HUES64 (cell line): ENCODE measurements at regions not wholly inside any gene's neighbourhood (a gene's known extent, or its start where the extent isn't known, plus 50 kb on each side); places are given as distances from the start of the nearest gene placed in this dataset.

Experiments used
- H3K27ac ChIP-seq: 2 replicates; pipeline ENCODE4 v1.7.0; 2013; ENCODE audit warnings: low read depth, low read length, inconsistent platforms
- H3K27me3 ChIP-seq: 2 replicates; pipeline ENCODE4 v1.6.1; 2013; ENCODE audit warnings: mild to moderate bottlenecking, low read length; ENCODE audit not compliant: insufficient read depth
- H3K36me3 ChIP-seq: 2 replicates; pipeline ENCODE4 v1.6.1; 2013; ENCODE audit warnings: mild to moderate bottlenecking, low read length; ENCODE audit not compliant: insufficient read depth
- H3K4me1 ChIP-seq: 2 replicates; pipeline ENCODE4 v1.6.1; 2013; ENCODE audit warnings: mild to moderate bottlenecking, low read length, moderate library complexity; ENCODE audit not compliant: insufficient read depth
- H3K4me3 ChIP-seq: 2 replicates; pipeline ENCODE4 v1.5.1; 2013; ENCODE audit warnings: mild to moderate bottlenecking, low read length, moderate library complexity
- H3K9ac ChIP-seq: 2 replicates; pipeline ENCODE4 v1.6.1; 2013; ENCODE audit warnings: mild to moderate bottlenecking, low read depth, low read length
- H3K9me3 ChIP-seq: 2 replicates; pipeline ENCODE4 v1.6.1; 2013; ENCODE audit warnings: low read depth, low read length; ENCODE audit not compliant: insufficient read depth
- WGBS: fragments of 150-250, 120-280 bp; methylation state at CpG from one replicate; pipeline ENCODE4 v1.1.7; 2013; ENCODE audit warnings: missing lambda C conversion rate; 5-methylcytosine and 5-hydroxymethylcytosine counted together

DNA sequence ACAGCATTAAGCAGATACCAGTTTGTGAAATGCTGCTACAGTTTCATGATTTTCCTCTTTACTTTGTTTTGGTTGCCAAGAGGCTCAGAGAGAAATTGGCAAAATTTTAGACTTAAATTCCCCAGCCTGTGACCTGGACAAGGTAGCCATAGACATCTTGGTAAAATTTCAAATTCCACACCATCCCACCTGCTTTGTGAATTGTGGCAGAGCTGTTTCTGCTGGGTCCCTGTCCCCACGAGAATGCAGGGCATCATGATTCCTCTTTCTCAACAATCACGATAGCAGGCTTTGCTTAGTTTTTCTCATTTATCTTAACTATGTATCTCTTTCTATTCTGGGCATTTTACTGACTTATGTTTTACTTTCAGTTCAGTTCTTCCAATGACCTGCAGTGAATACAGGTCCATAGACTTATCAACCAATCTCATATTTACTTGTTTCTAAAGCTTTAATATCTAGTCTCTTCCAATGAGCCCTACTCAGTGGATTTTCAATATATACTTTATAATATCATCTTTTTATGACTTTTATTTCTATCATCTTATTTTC lies 351.6 kb downstream of the SOCS6 start:
- no peak overlapping the region for H3K4me3 ChIP-seq
- 73% methylated on average over 2 of the region's 2 CpGs for WGBS
- no peak overlapping the region for H3K27ac ChIP-seq
- H3K4me1 ChIP-seq: no peaks in the 10 kb centered on the region
- H3K9me3 ChIP-seq: peaks cover 90% of the 10 kb centered on the region
- no peaks in the 10 kb centered on the region for H3K36me3 ChIP-seq
- no peaks in the 10 kb centered on the region for H3K27me3 ChIP-seq
- H3K9ac ChIP-seq: no peak overlapping the region

DNA sequence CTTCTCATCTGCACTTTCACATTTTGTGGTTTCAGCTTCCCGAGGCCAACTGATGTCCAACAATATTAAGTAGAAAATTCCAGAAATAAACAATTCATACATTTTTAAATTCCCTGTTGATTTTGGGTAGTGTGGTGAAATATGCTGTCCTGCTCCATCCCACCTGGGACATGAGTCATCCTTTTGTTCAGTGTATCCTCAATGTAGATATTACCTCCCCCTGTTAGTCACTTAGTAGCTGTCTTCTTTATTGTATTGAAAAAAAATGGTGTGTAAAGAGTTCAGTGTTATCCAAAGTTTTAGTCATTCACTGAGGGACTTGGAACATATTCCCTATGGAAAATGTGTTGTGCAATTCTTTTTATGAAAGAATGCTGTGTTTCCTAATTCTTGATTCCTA lies 348.1 kb downstream of the SOCS6 start:
- Histone ChIP-seq H3K36me3 (no peaks in the 10 kb centered on the region), H3K27ac (no peak overlapping the region), H3K9ac (no peak overlapping the region), H3K4me1 (no peaks in the 10 kb centered on the region), H3K4me3 (no peak overlapping the region), H3K27me3 (no peaks in the 10 kb centered on the region), H3K9me3 (peaks cover 89% of the 10 kb centered on the region)
- 100% methylated on average over 1 of the region's 1 CpG for WGBS

DNA sequence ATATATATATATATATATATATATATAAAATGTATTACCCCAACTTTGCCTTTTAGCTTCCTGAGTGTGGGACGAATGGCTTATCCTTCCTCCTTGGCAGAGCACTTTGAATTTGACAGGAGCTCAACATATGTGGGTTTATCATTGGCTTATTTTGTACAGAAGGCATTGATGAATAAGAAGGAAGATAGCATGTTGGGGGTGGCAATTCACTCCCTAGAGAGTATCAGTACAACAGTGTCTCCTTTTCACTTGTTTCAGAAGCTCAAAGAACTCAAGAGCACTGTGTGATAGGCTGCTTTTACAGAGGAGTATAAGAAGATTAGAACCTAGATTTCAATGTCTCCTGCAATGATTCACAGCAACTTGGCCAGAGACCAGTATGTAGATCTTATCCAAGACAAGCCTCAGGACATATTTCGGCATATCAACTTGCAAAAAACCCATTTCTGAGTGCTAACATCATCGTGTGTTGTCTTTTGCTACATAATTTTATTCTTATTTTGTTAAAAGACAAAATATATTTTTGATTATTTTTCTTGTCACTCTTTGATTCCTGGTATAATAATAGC lies 345.8 kb downstream of the SOCS6 start:
- H3K27me3 ChIP-seq: no peaks in the 10 kb centered on the region
- H3K9me3 ChIP-seq: peaks cover 86% of the 10 kb centered on the region
- H3K4me1 ChIP-seq: no peaks in the 10 kb centered on the region
- H3K9ac ChIP-seq: no peak overlapping the region
- H3K4me3 ChIP-seq: no peak overlapping the region
- no peak overlapping the region for H3K27ac ChIP-seq
- H3K36me3 ChIP-seq: no peaks in the 10 kb centered on the region
- 76% methylated on average over 2 of the region's 3 CpGs for WGBS

DNA sequence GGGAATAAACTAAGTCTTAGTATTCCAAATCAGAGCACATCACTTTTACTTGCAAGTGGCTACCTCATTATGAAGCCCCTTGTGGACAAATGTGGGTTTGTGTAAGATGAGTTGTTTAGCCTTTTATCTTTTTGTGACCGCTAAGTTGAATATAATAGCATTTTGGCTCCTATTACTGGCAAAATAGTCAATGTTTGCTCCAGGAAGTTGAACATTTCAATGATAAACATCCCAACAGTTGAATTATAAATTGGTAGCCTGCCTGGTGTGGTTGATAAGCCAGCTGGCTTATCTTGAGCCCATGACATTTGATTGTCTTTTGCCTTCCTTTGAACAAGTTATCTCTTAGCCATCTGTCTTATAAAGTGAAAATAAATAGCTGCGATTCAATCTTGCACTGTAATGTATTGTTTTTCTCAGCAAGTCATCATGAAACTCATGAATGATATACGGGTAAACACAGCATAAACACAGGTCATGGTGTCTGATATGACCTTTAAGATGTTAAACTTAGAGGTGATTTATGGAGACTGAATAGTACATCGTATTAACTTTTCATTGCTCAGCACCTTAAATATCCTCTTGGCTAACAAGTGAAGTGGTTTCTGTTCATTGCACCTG lies 338.4 kb downstream of the SOCS6 start:
- WGBS: 95% methylated on average over 3 of the region's 4 CpGs
- H3K4me1 ChIP-seq: no peaks in the 10 kb centered on the region

DNA sequence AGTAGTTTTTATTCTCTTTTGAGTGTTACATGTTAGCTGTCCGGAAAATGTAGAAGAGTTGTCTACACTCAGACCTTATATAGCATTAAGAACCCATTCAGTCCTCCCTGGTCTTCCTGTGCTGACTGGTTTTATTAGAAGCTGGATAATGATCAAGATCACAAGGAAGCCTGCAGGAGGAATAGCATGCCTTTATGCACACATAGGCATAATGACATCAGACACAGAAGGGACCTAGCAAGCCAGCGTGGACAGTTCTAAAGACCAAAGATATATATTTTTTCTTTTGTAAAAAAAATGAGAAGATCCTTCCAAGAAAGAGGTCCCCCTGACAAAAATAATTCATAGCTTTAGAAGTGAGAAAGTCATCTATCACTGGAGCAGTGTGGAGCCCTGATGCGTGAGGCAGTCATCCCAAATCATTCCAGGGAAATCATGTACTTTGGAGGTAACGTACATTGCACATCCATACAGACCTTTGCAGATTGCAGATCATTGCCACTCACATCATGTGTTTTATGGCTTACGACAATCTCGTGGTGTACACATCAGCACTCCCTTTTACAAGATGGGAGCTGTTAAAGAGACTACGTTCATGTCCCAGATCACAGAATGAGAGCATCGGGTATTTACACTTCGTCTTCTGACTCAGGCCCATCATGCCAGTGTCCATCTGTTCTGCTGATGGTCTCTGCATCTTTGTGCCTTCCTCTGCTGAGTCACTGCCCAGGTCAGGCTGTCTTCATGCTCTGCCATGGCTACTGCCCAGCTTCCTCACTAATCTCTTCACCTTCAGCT lies 334.0 kb downstream of the SOCS6 start:
- H3K4me1 ChIP-seq: no peaks in the 10 kb centered on the region
- H3K36me3 ChIP-seq: no peaks in the 10 kb centered on the region
- H3K9me3 ChIP-seq: peaks cover 91% of the 10 kb centered on the region
- no peaks in the 10 kb centered on the region for H3K27me3 ChIP-seq
- H3K4me3 ChIP-seq: no peak overlapping the region
- 85% methylated on average over 7 of the region's 9 CpGs for WGBS
- no peak overlapping the region for H3K9ac ChIP-seq
- H3K27ac ChIP-seq: no peak overlapping the region

More for the DNA sequence above, 338.4 kb downstream of the SOCS6 start:
- Histone ChIP-seq H3K36me3 (no peaks in the 10 kb centered on the region), H3K27me3 (no peaks in the 10 kb centered on the region), H3K4me3 (no peak overlapping the region), H3K9ac (no peak overlapping the region), H3K9me3 (peaks cover 81% of the 10 kb centered on the region), H3K27ac (no peak overlapping the region)

DNA sequence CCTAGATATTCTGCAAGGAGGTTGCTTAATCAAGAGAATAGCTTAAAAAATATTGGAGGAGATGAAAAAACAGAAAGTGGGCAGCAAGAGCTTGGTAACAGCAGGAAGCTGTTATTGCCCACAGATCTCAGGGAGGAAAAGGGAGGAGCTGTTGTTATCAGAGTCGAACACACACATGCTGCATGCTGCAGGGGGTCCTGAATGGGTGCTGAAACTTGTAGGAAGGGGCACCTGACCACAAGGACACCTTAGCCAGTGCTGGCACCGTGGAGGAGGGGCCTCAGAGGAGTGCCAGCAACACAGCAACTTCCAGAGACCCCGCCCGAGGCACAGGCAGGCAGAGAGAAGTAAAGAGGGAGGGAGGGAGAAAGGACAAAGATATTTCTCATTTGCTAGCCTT lies 332.9 kb downstream of the SOCS6 start:
- no peaks in the 10 kb centered on the region for H3K4me1 ChIP-seq
- H3K9me3 ChIP-seq: peaks cover 91% of the 10 kb centered on the region
- 50% methylated on average over 4 of the region's 4 CpGs for WGBS
- H3K36me3 ChIP-seq: no peaks in the 10 kb centered on the region
- no peak overlapping the region for H3K4me3 ChIP-seq
- H3K27ac ChIP-seq: no peak overlapping the region
- H3K27me3 ChIP-seq: no peaks in the 10 kb centered on the region
- no peak overlapping the region for H3K9ac ChIP-seq

DNA sequence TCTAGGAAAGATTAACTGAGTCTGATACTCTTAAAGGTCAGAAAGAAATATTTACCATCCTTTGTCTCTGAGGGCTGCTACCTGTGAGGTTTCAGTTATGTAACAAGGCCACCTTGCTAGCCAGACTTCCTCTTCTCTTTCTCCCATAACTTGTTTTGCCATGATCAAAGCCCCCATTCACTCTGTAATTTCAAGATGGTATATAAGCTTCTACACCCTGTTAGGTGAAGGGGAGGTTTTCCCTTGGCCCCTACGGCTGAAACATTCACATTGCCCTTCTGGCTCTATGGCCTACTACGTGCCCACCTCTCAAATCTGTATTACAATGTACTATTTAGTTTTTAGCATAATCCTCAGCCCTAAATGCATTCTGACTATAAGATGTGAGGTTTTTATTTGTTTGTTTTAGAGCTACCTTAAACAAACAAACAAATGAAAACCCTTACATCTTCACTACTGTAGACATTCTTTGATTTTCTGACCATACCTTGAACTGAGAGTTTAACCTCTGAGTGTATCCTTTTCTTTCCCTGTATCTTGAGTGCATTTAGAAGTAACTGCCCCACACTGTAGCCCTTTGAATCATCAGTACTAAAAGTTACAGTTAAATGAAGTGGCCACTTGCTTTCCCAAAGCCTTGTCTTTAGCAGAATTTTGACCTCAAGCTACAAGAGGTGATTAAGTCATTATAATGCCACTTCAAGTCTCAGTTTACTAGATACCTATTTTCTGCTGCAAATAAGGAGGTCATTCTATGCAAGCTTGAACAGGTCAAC lies 332.2 kb downstream of the SOCS6 start:
- Histone ChIP-seq H3K4me1 (no peaks in the 10 kb centered on the region), H3K27me3 (no peaks in the 10 kb centered on the region), H3K36me3 (no peaks in the 10 kb centered on the region), H3K9me3 (peaks cover 91% of the 10 kb centered on the region), H3K27ac (no peak overlapping the region), H3K4me3 (no peak overlapping the region), H3K9ac (no peak overlapping the region)
- no CpG with 5 or more reads among the region's 2 CpGs for WGBS

DNA sequence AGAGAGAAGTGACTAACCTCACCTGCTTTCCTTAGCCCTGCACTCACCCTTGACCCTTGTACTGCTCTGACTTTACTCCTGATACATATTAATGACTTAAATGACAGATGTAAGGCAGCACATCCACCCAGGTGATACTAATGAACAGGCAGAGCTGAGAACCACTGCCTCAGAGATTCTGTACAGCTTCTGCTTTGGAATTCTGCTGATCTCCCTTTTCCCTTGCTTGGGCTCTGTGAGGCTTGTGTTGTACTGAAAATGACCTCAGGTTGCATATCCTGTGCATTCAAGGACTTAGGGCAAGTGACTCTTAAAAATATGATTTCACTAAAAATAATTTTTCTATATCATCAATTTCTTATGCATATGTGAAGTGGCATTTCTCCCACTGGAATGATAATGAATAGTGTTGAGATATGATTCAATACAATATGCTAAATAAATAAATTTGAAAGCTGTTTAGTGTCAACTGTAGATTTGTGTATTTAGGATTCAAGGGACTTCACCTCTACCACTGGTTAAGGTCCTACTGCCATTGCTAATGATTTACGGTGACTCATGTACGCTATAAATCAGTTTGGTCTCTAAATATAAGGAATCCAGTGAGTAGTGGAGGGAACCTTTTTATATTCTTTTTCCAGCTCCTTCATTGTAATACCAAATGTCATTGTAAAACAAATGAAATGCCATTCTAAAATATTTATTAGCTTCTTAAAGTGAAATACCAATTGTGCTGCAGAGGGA lies 328.3 kb downstream of the SOCS6 start:
- no peaks in the 10 kb centered on the region for H3K36me3 ChIP-seq
- H3K9ac ChIP-seq: no peak overlapping the region
- H3K27me3 ChIP-seq: no peaks in the 10 kb centered on the region
- 100% methylated on average over 2 of the region's 2 CpGs for WGBS
- H3K9me3 ChIP-seq: peaks cover 90% of the 10 kb centered on the region
- no peak overlapping the region for H3K27ac ChIP-seq
- no peak overlapping the region for H3K4me3 ChIP-seq
- H3K4me1 ChIP-seq: no peaks in the 10 kb centered on the region

DNA sequence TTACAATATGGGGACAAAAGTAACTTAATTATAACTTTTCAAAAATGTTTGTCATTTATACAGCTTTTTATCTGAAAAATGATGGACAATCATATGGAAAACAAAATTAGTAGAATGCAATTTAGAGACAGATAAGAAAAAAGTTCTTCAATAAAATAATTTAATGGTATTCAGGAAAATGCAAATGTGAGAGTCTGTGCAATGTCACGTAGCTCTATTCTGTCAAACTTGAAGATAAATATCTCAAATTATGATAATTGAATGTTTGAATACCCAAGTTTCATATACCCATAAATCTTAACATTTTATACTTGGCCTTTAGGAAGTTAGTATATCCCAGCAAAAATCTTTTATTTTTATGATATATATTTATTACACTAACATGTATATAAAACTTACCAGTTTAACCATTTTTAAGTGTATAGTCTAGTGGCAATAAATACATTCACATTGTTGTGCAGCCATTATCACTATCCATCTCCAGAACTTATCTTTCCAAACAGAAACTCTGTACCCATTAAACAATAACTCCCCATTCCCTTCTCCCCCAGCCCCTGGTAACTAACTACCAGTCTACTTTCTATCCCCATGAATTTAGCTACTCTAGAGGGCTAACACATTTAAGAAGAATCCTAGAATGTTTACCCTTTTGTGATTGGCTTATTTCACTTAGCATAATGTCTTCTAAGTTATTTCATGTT lies 311.5 kb downstream of the SOCS6 start:
- H3K36me3 ChIP-seq: no peaks in the 10 kb centered on the region
- no peak overlapping the region for H3K9ac ChIP-seq
- peaks cover 85% of the 10 kb centered on the region for H3K9me3 ChIP-seq
- H3K27ac ChIP-seq: no peak overlapping the region
- no peaks in the 10 kb centered on the region for H3K4me1 ChIP-seq
- H3K4me3 ChIP-seq: no peak overlapping the region
- WGBS: no CpG with 5 or more reads among the region's 1 CpG
- H3K27me3 ChIP-seq: no peaks in the 10 kb centered on the region

DNA sequence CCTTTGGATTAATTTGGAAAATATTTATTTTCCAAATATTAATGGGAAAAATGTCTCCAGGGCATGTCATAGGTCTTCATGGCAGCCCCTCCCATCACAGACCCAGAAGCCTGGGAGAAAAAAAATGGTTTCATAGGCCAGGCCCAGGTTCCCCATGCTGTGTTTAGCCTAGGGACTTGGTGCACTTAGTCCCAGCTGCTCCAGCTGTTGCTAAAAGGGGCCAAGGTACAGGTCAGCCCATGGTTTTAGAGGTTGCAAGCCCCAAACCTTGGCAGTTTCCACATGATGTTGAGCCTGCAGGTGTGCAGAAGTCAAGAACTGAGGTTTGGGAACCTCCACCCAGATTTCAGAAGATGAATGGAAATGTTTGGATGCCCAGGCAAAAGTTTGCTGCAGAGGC lies 309.6 kb downstream of the SOCS6 start:
- Histone ChIP-seq H3K4me1 (no peaks in the 10 kb centered on the region), H3K4me3 (no peak overlapping the region), H3K27me3 (no peaks in the 10 kb centered on the region), H3K36me3 (no peaks in the 10 kb centered on the region), H3K9ac (no peak overlapping the region), H3K9me3 (peaks cover 81% of the 10 kb centered on the region), H3K27ac (no peak overlapping the region)
